DND-41 (cell line): ENCODE measurements at regions not wholly inside any gene's neighbourhood (a gene's known extent, or its start where the extent isn't known, plus 50 kb on each side); places are given as distances from the start of the nearest gene placed in this dataset.

Source experiments
- CTCF ChIP-seq: IDR thresholded peaks from 2 replicates; pipeline ENCODE4 v1.5.1; 2012; ENCODE audit warnings: borderline replicate concordance, low read length, moderate library complexity, mild to moderate bottlenecking; ENCODE audit not compliant: poor library complexity, severe bottlenecking; ENCODE audit errors: extremely low read depth
- EZH2 ChIP-seq: IDR thresholded peaks from 3 replicates; pipeline ENCODE4 v1.6.1; 2012; ENCODE audit warnings: borderline replicate concordance, low read depth, mild to moderate bottlenecking, moderate library complexity, low read length, inconsistent platforms; ENCODE audit not compliant: severe bottlenecking

DNA sequence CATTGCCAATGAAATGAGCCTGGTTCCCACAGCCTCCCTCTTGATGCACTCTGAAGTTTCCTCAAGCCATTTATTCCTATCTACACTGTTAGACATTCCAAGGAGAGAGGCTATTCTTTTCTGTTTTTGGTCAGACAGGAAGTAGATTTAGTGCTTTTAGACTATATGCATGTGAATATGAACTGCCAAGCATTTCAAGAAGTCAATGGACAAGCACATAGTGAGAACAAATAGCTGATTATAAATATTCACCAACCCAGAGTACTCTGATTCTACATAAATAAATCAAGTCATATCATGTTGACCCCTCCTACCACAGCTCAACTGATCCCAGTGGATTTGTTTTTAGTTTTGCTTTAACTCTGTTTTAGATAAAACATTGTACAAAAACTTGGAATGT, 412.5 kb upstream of the RARB start:
- no peak for TF ChIP-seq EZH2
- TF ChIP-seq CTCF = no peak
